ENCODE measurements at regions not wholly inside any gene's neighbourhood (a gene's known extent, or its start where the extent isn't known, plus 50 kb on each side); places are given as distances from the start of the nearest gene placed in this dataset.
"Not testable (repeated sequence)": the region's sequence is repeated elsewhere in the genome, so short reads cannot be mapped to it uniquely, and the experiment has no call there.

GRCh38 chr6:11448038-11448437 is 89.5 kb upstream of the TMEM170B start:
- Histone ChIP-seq H3K27ac (no peak overlapping the region), H3K4me3 (ENCODE audit: low read depth, low read length) (no peak overlapping the region), H3K36me3 (no peaks in the 10 kb centered on the region), H3K9me3 (ENCODE audit: severe bottlenecking) (no peaks in the 10 kb centered on the region), H3K27me3 (ENCODE audit: insufficient read depth, low read depth, severe bottlenecking) (no peaks in the 10 kb centered on the region)
- DNase-seq, result no peak
- TF ChIP-seq CTCF (IDR thresholded peaks at IDR 0.05; ENCODE audit: low read depth, low read length), result no peak

GRCh38 chr6:11447265-11447664 is 90.3 kb upstream of the TMEM170B start:
- no peaks in the 10 kb centered on the region for H3K36me3 ChIP-seq
- H3K4me3 ChIP-seq (ENCODE audit: low read depth, low read length), result no peak overlapping the region
- H3K9me3 ChIP-seq (ENCODE audit: severe bottlenecking), result no peaks in the 10 kb centered on the region
- H3K27me3 ChIP-seq (ENCODE audit: insufficient read depth, low read depth, severe bottlenecking), result no peaks in the 10 kb centered on the region
- no peak overlapping the region for H3K27ac ChIP-seq
- no peak for DNase-seq
- no peak for TF ChIP-seq CTCF (IDR thresholded peaks at IDR 0.05; ENCODE audit: low read depth, low read length)

GRCh38 chr6:11445146-11445545 is 92.4 kb upstream of the TMEM170B start:
- no peak for DNase-seq
- TF ChIP-seq CTCF (IDR thresholded peaks at IDR 0.05; ENCODE audit: low read depth, low read length), result no peak
- Histone ChIP-seq H3K27me3 (ENCODE audit: insufficient read depth, low read depth, severe bottlenecking) (no peaks in the 10 kb centered on the region), H3K27ac (no peak overlapping the region), H3K4me3 (ENCODE audit: low read depth, low read length) (no peak overlapping the region), H3K9me3 (ENCODE audit: severe bottlenecking) (no peaks in the 10 kb centered on the region), H3K36me3 (no peaks in the 10 kb centered on the region)

- not testable (repeated sequence) for H3K27ac ChIP-seq; H3K27me3 ChIP-seq (ENCODE audit: insufficient read depth, low read depth, severe bottlenecking); DNase-seq; H3K4me3 ChIP-seq (ENCODE audit: low read depth, low read length); H3K9me3 ChIP-seq (ENCODE audit: severe bottlenecking); H3K36me3 ChIP-seq
Observed at GRCh38 chr6:11443125-11443524, 94.4 kb upstream of the TMEM170B start.

GRCh38 chr6:11442495-11442894 is 95.1 kb upstream of the TMEM170B start:
- no peak for DNase-seq
- no peaks in the 10 kb centered on the region for H3K9me3 ChIP-seq (ENCODE audit: severe bottlenecking)
- H3K27ac ChIP-seq, result no peak overlapping the region
- TF ChIP-seq CTCF (IDR thresholded peaks at IDR 0.05; ENCODE audit: low read depth, low read length), result no peak
- no peaks in the 10 kb centered on the region for H3K36me3 ChIP-seq
- H3K4me3 ChIP-seq (ENCODE audit: low read depth, low read length), result no peak overlapping the region
- H3K27me3 ChIP-seq (ENCODE audit: insufficient read depth, low read depth, severe bottlenecking), result no peaks in the 10 kb centered on the region

- no peak overlapping the region for H3K4me3 ChIP-seq (ENCODE audit: low read depth, low read length)
- H3K27me3 ChIP-seq (ENCODE audit: insufficient read depth, low read depth, severe bottlenecking), result no peaks in the 10 kb centered on the region
- no peak for TF ChIP-seq CTCF (IDR thresholded peaks at IDR 0.05; ENCODE audit: low read depth, low read length)
- no peaks in the 10 kb centered on the region for H3K36me3 ChIP-seq
- H3K9me3 ChIP-seq (ENCODE audit: severe bottlenecking), result no peaks in the 10 kb centered on the region
- H3K27ac ChIP-seq, result no peak overlapping the region
- no peak for DNase-seq
Observed at GRCh38 chr6:11439876-11440275, 97.7 kb upstream of the TMEM170B start.
